SK-N-SH (cell line): ENCODE measurements at regions not wholly inside any gene's neighbourhood (a gene's known extent, or its start where the extent isn't known, plus 50 kb on each side); places are given as distances from the start of the nearest gene placed in this dataset.

Experiments used
- POLR2AphosphoS5 ChIP-seq: IDR thresholded peaks from 2 replicates; pipeline ENCODE4 v1.6.1; 2012; ENCODE audit warnings: low read depth, low read length
- RAD21 ChIP-seq: IDR thresholded peaks from 2 replicates; pipeline ENCODE4 v1.6.1; 2012; ENCODE audit warnings: mild to moderate bottlenecking, low read length
- TF ChIP-seq, protein P1 (sequence below): fragments of 200-600 bp; sonication (generic); IDR thresholded peaks from 2 replicates; pipeline ENCODE4 v1.6.1; 2017; ENCODE audit warnings: antibody characterized with exemption, mild to moderate bottlenecking, moderate library complexity
- TF ChIP-seq, protein P2 (sequence below): fragments of 150-350 bp; IDR thresholded peaks from 2 replicates; pipeline ENCODE4 v1.6.1; 2016; ENCODE audit warnings: mild to moderate bottlenecking, low read depth, low read length
- TF ChIP-seq, protein P3 (sequence below): fragments of 150-350 bp; IDR thresholded peaks from 2 replicates; pipeline ENCODE4 v1.6.1; 2017; ENCODE audit warnings: antibody characterized with exemption, low read length, low read depth, borderline replicate concordance

GRCh38 chr10:130546841-130547240 lies 410.6 kb downstream of the GLRX3 start:
- TF ChIP-seq, protein P1, sequence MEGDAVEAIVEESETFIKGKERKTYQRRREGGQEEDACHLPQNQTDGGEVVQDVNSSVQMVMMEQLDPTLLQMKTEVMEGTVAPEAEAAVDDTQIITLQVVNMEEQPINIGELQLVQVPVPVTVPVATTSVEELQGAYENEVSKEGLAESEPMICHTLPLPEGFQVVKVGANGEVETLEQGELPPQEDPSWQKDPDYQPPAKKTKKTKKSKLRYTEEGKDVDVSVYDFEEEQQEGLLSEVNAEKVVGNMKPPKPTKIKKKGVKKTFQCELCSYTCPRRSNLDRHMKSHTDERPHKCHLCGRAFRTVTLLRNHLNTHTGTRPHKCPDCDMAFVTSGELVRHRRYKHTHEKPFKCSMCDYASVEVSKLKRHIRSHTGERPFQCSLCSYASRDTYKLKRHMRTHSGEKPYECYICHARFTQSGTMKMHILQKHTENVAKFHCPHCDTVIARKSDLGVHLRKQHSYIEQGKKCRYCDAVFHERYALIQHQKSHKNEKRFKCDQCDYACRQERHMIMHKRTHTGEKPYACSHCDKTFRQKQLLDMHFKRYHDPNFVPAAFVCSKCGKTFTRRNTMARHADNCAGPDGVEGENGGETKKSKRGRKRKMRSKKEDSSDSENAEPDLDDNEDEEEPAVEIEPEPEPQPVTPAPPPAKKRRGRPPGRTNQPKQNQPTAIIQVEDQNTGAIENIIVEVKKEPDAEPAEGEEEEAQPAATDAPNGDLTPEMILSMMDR, result no peak
- TF ChIP-seq, protein P2, sequence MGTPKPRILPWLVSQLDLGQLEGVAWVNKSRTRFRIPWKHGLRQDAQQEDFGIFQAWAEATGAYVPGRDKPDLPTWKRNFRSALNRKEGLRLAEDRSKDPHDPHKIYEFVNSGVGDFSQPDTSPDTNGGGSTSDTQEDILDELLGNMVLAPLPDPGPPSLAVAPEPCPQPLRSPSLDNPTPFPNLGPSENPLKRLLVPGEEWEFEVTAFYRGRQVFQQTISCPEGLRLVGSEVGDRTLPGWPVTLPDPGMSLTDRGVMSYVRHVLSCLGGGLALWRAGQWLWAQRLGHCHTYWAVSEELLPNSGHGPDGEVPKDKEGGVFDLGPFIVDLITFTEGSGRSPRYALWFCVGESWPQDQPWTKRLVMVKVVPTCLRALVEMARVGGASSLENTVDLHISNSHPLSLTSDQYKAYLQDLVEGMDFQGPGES, result no peak
- TF ChIP-seq POLR2AphosphoS5 (no peak), RAD21 (no peak)
- TF ChIP-seq, protein P3, sequence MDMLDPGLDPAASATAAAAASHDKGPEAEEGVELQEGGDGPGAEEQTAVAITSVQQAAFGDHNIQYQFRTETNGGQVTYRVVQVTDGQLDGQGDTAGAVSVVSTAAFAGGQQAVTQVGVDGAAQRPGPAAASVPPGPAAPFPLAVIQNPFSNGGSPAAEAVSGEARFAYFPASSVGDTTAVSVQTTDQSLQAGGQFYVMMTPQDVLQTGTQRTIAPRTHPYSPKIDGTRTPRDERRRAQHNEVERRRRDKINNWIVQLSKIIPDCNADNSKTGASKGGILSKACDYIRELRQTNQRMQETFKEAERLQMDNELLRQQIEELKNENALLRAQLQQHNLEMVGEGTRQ, result no peak
